SW480 (cell line): ENCODE measurements at regions not wholly inside any gene's neighbourhood (a gene's known extent, or its start where the extent isn't known, plus 50 kb on each side); places are given as distances from the start of the nearest gene placed in this dataset.
"Not testable (repeated sequence)": the region's sequence is repeated elsewhere in the genome, so short reads cannot be mapped to it uniquely, and the experiment has no call there.

Experiments used
- DNase-seq: peaks from one replicate; pipeline ENCODE4 v3.0.0-alpha.2; 2016; ENCODE audit warnings: low spot score

DNA sequence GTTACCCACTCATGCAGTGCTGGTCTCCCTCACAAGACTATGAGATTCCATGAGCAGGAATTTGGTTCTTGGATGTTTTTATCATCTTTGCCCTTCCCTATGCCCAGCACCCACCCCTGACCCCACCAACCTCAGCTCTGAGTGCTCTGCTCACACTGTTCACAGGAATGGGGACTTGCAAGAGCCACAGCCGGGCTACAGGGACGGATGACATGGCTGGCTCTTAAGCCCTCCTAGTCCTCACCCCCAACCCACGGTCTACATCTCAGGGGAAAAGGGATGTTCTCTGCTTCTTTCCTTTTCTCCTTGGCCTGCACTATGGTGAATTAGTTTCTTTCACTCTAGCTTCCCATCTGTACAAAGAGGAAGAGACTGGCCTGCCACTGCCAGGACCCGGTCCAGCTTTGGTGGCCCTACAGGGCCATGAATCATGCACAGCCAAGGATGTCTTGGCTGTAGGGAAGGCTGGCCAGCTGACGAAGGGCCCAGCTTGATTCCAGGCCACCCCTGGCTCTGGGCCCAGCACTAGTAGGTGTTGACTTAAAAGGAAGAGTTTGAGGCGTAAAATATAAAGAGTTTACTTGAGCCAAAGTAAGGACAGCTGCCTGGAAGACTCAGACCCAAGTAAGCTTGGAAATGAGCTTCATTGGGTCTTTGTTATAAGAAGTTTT lies 79.7 kb upstream of the MTLN start:
- not testable (repeated sequence) for DNase-seq

DNA sequence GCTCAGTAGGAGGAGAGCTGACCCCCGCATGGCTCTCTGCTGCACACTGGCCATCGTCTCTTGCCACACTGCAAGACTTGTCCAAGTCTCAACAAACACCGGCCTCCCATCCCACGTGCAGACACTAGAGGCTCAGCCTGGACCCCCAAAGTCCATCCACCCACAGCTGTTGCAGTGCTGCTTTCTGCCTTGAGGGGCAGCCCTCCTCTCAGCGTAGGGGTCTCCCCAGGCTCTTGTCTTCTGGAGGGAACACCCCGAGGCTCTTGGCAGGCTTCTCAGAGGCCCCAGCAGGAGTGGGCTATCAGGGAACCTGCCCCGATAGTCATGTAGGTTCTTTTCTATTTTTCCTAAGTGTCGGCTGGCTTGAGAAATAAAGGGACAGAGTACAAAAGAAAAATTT lies 75.5 kb upstream of the MTLN start:
- DNase-seq = not testable (repeated sequence)

- DNase-seq = not testable (repeated sequence)
These were observed 74.9 kb upstream of the MTLN start for GRCh38 chr2:110287253-110287652.

DNA sequence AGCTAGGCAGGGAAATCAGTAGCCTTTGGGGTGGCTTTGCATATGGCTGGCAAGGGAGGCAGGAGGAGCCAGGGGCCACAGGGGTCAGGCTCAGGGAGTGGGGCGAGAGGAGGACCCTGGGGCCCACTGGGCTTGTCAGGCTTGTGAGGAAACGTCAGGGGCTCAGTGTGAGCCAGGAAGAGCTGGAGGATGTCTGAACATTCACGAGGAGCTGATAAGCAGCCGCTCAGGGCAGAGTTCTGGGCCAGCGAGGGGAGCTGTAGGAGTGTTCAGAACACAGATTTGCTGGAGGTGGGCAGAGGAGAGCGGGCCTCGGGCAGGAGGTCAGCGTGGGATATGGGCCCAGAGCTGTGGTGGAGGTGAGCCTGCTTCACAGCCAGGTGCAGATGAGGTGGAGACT lies 72.7 kb upstream of the MTLN start:
- DNase-seq = not testable (repeated sequence)

DNA sequence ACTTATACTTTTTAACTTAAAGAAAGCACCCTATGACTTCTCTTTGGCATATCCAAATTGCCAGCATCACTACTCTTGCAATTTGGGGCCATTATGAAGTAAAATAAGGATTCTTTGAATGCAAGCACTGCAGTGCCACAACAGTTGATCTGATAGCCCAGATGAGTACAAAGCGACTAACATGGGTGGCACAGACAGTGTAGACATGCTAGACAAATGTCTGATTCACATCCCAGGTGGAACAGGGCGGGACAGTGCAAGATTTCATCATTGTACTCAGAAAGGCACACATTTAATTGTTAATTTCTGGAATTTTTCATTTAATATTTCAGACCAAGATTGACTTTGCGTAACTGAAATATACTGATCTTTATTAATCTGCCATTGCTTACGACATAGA lies 68.5 kb upstream of the MTLN start:
- DNase-seq = not testable (repeated sequence)

GRCh38 chr2:110277054-110277453 lies 64.7 kb upstream of the MTLN start:
- DNase-seq = not testable (repeated sequence)

DNA sequence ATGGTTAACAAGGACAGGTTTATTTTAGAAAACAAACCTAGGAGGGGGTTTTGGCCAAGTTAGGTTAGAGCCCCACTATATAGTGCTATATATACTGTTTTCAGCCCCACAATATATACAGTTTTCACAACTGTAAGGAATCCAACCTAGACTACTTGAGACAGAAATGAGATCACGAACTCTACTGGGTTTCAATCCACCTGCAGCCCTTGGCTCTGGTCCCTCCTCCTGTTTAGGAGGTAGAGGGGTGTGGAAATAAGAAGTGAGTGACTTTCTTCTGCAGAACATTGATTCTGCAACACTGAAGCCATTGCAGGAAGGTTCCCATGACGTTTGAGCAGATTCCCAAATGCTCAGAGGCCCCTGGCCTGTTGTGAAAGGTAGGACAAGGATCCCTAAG lies 63.7 kb upstream of the MTLN start:
- DNase-seq = not testable (repeated sequence)

DNA sequence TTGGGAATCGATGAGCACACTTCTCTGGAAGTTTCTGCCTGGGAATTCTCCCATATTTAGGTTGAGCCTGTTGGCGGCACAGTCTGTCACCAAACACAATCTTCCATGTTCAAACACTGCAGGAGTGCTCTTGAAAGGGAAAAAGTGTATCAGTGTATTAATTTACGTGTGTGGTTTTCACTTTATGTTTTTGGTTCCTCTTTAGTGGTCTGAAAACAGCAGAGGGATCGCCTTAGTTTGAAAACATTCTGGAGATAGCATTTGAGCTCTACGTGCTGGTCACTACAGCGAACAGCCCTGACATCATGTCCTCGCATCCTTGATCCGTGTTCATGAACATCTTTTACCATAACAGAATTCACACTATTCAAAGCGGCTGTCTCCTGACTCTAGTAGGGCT lies 57.3 kb upstream of the MTLN start:
- not testable (repeated sequence) for DNase-seq

DNA sequence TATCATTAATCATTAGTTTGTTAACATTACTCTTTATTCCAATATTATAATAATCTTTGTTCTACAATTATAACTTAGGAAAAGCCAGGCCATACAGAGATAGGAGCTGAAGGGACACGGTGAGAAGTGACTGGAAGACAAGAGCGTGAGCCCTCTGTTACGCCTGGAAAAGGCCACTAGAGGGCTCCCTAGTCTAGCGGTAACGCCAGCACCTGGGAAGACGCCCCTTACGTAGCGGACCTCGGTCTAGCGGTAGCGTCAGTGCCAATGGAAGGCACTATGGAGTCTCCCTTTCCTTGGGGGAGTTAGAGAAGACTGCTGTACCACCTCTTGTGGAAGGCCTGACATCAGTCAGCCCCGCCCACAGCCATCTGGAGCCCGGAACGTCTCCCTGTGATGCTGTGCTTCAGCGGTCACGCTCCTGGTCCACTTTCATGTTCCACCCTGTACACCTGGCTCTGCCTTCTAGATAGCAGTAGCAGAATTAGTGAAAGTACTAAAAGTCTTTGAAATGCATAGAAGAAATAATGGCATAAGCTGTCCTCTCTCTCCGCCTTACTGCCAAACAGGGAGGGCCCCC lies 55.6 kb upstream of the MTLN start:
- not testable (repeated sequence) for DNase-seq

DNA sequence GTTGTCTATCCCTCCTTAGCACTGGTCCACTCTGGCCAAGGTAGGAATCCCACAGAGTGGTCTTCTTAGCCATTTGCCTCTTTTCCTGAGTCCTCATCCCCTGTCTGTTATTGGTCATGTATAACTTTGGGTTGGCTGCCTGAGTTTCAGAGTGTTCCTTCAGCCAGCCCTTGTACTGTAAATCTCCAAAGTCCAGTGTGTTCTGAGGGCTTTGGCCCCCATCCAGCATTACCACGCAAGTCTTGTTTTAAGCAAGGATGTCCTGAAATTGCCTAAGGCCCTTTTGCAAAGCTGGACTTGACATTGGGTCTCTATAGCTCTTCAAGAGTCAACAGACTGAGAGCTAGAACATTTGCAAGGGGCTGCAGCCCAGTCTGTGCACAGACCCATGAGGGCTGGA lies 52.5 kb upstream of the MTLN start:
- DNase-seq = not testable (repeated sequence)

DNA sequence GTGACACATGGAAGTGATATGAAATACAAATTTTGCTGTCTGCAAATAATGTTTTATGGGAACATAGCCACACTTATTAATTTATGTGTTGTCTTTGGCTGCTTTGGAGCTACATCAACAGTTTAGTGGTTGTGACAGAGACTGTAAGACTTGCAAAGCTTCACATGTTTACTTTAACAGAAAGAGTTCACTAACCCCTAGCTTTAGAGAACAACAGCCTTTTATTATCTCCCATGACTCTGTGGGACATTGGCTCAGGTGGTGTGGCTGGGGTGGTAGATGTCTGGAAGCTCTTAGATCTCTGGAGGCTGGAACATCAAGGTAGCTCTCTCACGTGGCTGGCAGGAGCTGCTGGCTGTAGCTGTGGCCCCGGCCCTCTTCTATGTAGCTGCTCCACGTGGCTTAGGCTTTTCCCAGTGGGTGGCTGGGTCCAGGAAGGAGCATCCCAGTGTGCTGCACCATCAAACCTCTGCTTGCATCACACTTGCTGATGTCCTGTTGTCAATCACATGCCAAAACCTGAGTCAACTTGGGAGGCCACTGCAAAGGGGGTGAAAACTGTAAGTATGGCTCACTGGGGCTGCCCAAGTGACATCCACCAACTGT lies 51.8 kb upstream of the MTLN start:
- DNase-seq = not testable (repeated sequence)

DNA sequence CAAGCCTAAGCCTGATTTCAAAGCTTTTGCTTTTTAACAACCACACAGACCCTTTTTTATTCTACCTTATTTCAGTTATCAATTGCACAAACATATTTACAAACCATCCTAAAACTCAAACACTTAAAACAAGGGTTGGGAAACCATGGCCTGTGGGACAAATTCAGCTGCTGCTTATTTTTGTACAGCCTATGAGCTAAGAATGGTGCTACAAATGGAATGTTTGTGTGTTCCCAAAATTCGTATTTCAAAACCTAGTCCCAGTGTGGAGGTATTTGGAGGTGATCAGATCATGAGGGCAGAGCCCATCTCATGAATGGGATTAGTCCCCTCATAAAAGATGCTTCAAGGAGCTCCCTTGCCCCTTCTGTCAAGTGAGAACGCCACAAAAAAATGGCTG lies 51.1 kb upstream of the MTLN start:
- not testable (repeated sequence) for DNase-seq
